DOHH2 (cell line): ENCODE measurements at regions not wholly inside any gene's neighbourhood (a gene's known extent, or its start where the extent isn't known, plus 50 kb on each side); places are given as distances from the start of the nearest gene placed in this dataset.

Experiments
- H3F3A ChIP-seq: fragments of 200-600 bp; sonication (generic), shearing (Covaris generic); 2 replicates; pipeline ENCODE4 v1.6.0; 2016; ENCODE audit warnings: antibody characterized with exemption, mild to moderate bottlenecking; ENCODE audit not compliant: control insufficient read depth, insufficient read depth
- H3K27ac ChIP-seq: fragments of 200-600 bp; sonication (generic); 2 replicates; pipeline ENCODE4 v1.5.1; 2014; ENCODE audit warnings: low read depth, mild to moderate bottlenecking, low read length, moderate library complexity
- H3K27me3 ChIP-seq: fragments of 200-600 bp; sonication (generic); 2 replicates; pipeline ENCODE4 v1.6.1; 2014; ENCODE audit warnings: mild to moderate bottlenecking, low read length, mixed read lengths; ENCODE audit not compliant: control insufficient read depth
- H3K36me3 ChIP-seq: fragments of 200-600 bp; sonication (generic); 2 replicates; pipeline ENCODE4 v1.6.1; 2014; ENCODE audit warnings: mild to moderate bottlenecking, low read length, moderate library complexity, mixed read lengths; ENCODE audit not compliant: control insufficient read depth
- H3K4me1 ChIP-seq: fragments of 200-600 bp; sonication (generic); 2 replicates; pipeline ENCODE4 v1.6.1; 2014; ENCODE audit warnings: mild to moderate bottlenecking, low read length, mixed read lengths; ENCODE audit not compliant: control insufficient read depth
- H3K4me2 ChIP-seq: fragments of 200-600 bp; sonication (generic); 2 replicates; pipeline ENCODE4 v1.6.0; 2014; ENCODE audit warnings: mild to moderate bottlenecking, low read length, moderate library complexity
- H3K4me3 ChIP-seq: fragments of 200-600 bp; sonication (generic); 2 replicates; pipeline ENCODE4 v1.5.1; 2014; ENCODE audit warnings: mild to moderate bottlenecking, low read length, mixed read lengths
- H3K79me2 ChIP-seq: fragments of 200-600 bp; sonication (generic); 2 replicates; pipeline ENCODE4 v1.6.1; 2014; ENCODE audit warnings: mild to moderate bottlenecking, low read length, mixed read lengths; ENCODE audit not compliant: control insufficient read depth
- H3K9me2 ChIP-seq: fragments of 200-600 bp; sonication (generic); replicated peaks from 2 replicates; pipeline ENCODE4 v1.6.1; 2014; ENCODE audit warnings: mild to moderate bottlenecking, low read length, mixed read lengths; ENCODE audit not compliant: control insufficient read depth
- H3K9me3 ChIP-seq: fragments of 200-600 bp; sonication (generic); 2 replicates; pipeline ENCODE4 v1.6.1; 2014; ENCODE audit warnings: antibody characterized with exemption, low read length, mixed read lengths; ENCODE audit not compliant: control insufficient read depth, insufficient read depth
- H4K20me1 ChIP-seq: fragments of 200-600 bp; sonication (generic); 2 replicates; pipeline ENCODE4 v1.6.0; 2014; ENCODE audit warnings: low read depth, mild to moderate bottlenecking, antibody characterized with exemption, low read length, moderate library complexity; ENCODE audit not compliant: control insufficient read depth, insufficient read depth
- CTCF ChIP-seq: fragments of 200-600 bp; sonication (generic); IDR thresholded peaks from one replicate; pipeline ENCODE4 v1.5.1; 2014; ENCODE audit warnings: antibody characterized with exemption, mild to moderate bottlenecking, low read depth, low read length; ENCODE audit not compliant: poor library complexity, severe bottlenecking
- EZH2phosphoT487 ChIP-seq: fragments of 200-600 bp; sonication (generic); IDR thresholded peaks from 2 replicates; pipeline ENCODE4 v1.6.1; 2017; ENCODE audit warnings: borderline replicate concordance, mild to moderate bottlenecking, antibody characterized with exemption, low read length, moderate library complexity, mixed read lengths

GRCh38 chr6:113651120-113651519 lies 206.0 kb upstream of the MARCKS start:
- Histone ChIP-seq H3K79me2 (no peaks in the 10 kb centered on the region), H3K9me3 (no peaks in the 10 kb centered on the region), H3K27ac (no peak overlapping the region), H3K27me3 (no peaks in the 10 kb centered on the region), H3F3A (no peaks in the 10 kb centered on the region), H3K4me2 (no peak overlapping the region), H3K9me2 (no peaks in the 10 kb centered on the region), H3K4me3 (no peak overlapping the region), H3K36me3 (no peaks in the 10 kb centered on the region), H4K20me1 (no peaks in the 10 kb centered on the region), H3K4me1 (peaks cover 11% of the 10 kb centered on the region)
- TF ChIP-seq EZH2phosphoT487 (no peak), CTCF (no peak)

- Histone ChIP-seq H4K20me1 (no peaks in the 10 kb centered on the region), H3K4me3 (no peak overlapping the region), H3K4me1 (peaks cover 11% of the 10 kb centered on the region), H3K9me2 (no peaks in the 10 kb centered on the region), H3K27ac (no peak overlapping the region), H3K4me2 (peak overlapping the region; percentile 20; the same call in 1 of the 2 replicates), H3K9me3 (no peaks in the 10 kb centered on the region), H3F3A (no peaks in the 10 kb centered on the region), H3K27me3 (no peaks in the 10 kb centered on the region), H3K79me2 (no peaks in the 10 kb centered on the region), H3K36me3 (no peaks in the 10 kb centered on the region)
- TF ChIP-seq EZH2phosphoT487: no peak
- TF ChIP-seq CTCF: no peak
Measured at GRCh38 chr6:113651920-113652319, 205.2 kb upstream of the MARCKS start.

- Histone ChIP-seq H3K9me3 (no peaks in the 10 kb centered on the region), H3K27ac (no peak overlapping the region)
Measured at GRCh38 chr6:113653275-113653674, 203.9 kb upstream of the MARCKS start.

More at GRCh38 chr6:113653275-113653674, 203.9 kb upstream of the MARCKS start:
- H3F3A ChIP-seq: no peaks in the 10 kb centered on the region
- H3K4me1 ChIP-seq: peaks cover 11% of the 10 kb centered on the region
- H3K4me3 ChIP-seq: no peak overlapping the region
- TF ChIP-seq CTCF (no peak), EZH2phosphoT487 (no peak)
- no peaks in the 10 kb centered on the region for H3K36me3 ChIP-seq
- no peaks in the 10 kb centered on the region for H3K27me3 ChIP-seq
- no peaks in the 10 kb centered on the region for H3K9me2 ChIP-seq
- H3K79me2 ChIP-seq: no peaks in the 10 kb centered on the region
- H3K4me2 ChIP-seq: no peak overlapping the region
- H4K20me1 ChIP-seq: no peaks in the 10 kb centered on the region
